Activated naive CD4-positive, alpha-beta T cell treated with anti-CD3 and anti-CD28 coated beads, Interleukin-2, amount 50 U/mL, for 24 hours (primary cell): ENCODE measurements at regions not wholly inside any gene's neighbourhood (a gene's known extent, or its start where the extent isn't known, plus 50 kb on each side); places are given as distances from the start of the nearest gene placed in this dataset.
"Not testable (repeated sequence)": the region's sequence is repeated elsewhere in the genome, so short reads cannot be mapped to it uniquely, and the experiment has no call there.

Source experiments
- H3K27ac Mint-ChIP-seq: one replicate; pipeline ENCODE4 v1.8.0; 2021; ENCODE audit warnings: mild to moderate bottlenecking, mixed read lengths
- H3K27me3 Mint-ChIP-seq: one replicate; pipeline ENCODE4 v1.8.0; 2021; ENCODE audit warnings: mixed read lengths
- H3K36me3 Mint-ChIP-seq: one replicate; pipeline ENCODE4 v1.8.0; 2021; ENCODE audit warnings: mixed read lengths
- H3K4me1 Mint-ChIP-seq: one replicate; pipeline ENCODE4 v1.8.0; 2021; ENCODE audit warnings: mixed read lengths
- H3K4me3 Mint-ChIP-seq: one replicate; pipeline ENCODE4 v1.8.0; 2021; ENCODE audit warnings: mild to moderate bottlenecking, mixed read lengths
- H3K9me3 Mint-ChIP-seq: one replicate; pipeline ENCODE4 v1.8.0; 2021; ENCODE audit warnings: mixed read lengths

- not testable (repeated sequence) for H3K9me3 Mint-ChIP-seq, H3K4me1 Mint-ChIP-seq, H3K4me3 Mint-ChIP-seq, H3K27ac Mint-ChIP-seq, H3K36me3 Mint-ChIP-seq
- peaks cover 15% of the 10 kb centered on the region for H3K27me3 Mint-ChIP-seq
These were observed 104.7 kb upstream of the EPB41L4A start for GRCh38 chr5:112523674-112524263.

GRCh38 chr5:112525217-112525616 lies 106.1 kb upstream of the EPB41L4A start:
- H3K4me1 Mint-ChIP-seq: no peaks in the 10 kb centered on the region
- no peaks in the 10 kb centered on the region for H3K9me3 Mint-ChIP-seq
- H3K4me3 Mint-ChIP-seq: no peak overlapping the region
- H3K36me3 Mint-ChIP-seq: no peaks in the 10 kb centered on the region
- H3K27me3 Mint-ChIP-seq: peaks cover 11% of the 10 kb centered on the region
- no peak overlapping the region for H3K27ac Mint-ChIP-seq

- Mint-ChIP-seq H3K27ac (no peak overlapping the region), H3K9me3 (no peaks in the 10 kb centered on the region), H3K4me3 (no peak overlapping the region), H3K27me3 (peaks cover 2% of the 10 kb centered on the region), H3K4me1 (peaks cover 10% of the 10 kb centered on the region), H3K36me3 (no peaks in the 10 kb centered on the region)
These were observed 109.9 kb upstream of the EPB41L4A start for GRCh38 chr5:112528928-112529327.

GRCh38 chr5:112529525-112529924 lies 110.4 kb upstream of the EPB41L4A start:
- Mint-ChIP-seq H3K4me3 (no peak overlapping the region), H3K36me3 (no peaks in the 10 kb centered on the region), H3K9me3 (no peaks in the 10 kb centered on the region), H3K27ac (no peak overlapping the region), H3K4me1 (peaks cover 10% of the 10 kb centered on the region), H3K27me3 (peaks cover 2% of the 10 kb centered on the region)

- Mint-ChIP-seq H3K27me3 (no peaks in the 10 kb centered on the region), H3K4me1 (peaks cover 10% of the 10 kb centered on the region), H3K4me3 (no peak overlapping the region), H3K9me3 (no peaks in the 10 kb centered on the region), H3K27ac (no peak overlapping the region), H3K36me3 (no peaks in the 10 kb centered on the region)
These were observed 113.7 kb upstream of the EPB41L4A start for GRCh38 chr5:112532654-112533360.

- Mint-ChIP-seq H3K36me3 (no peaks in the 10 kb centered on the region), H3K4me3 (no peak overlapping the region), H3K27me3 (peaks cover 2% of the 10 kb centered on the region), H3K27ac (no peak overlapping the region), H3K4me1 (peaks cover 10% of the 10 kb centered on the region), H3K9me3 (no peaks in the 10 kb centered on the region)
These were observed 114.3 kb upstream of the EPB41L4A start for GRCh38 chr5:112533362-112533761.

GRCh38 chr5:112534067-112534583 lies 115.0 kb upstream of the EPB41L4A start:
- H3K27ac Mint-ChIP-seq: no peak overlapping the region

GRCh38 chr5:112534611-112535255 lies 115.7 kb upstream of the EPB41L4A start:
- no peak overlapping the region for H3K27ac Mint-ChIP-seq
- no peaks in the 10 kb centered on the region for H3K36me3 Mint-ChIP-seq
- H3K4me3 Mint-ChIP-seq: no peak overlapping the region
- H3K9me3 Mint-ChIP-seq: no peaks in the 10 kb centered on the region
- H3K4me1 Mint-ChIP-seq: peaks cover 10% of the 10 kb centered on the region
- H3K27me3 Mint-ChIP-seq: peaks cover 2% of the 10 kb centered on the region

More at GRCh38 chr5:112534067-112534583, 115.0 kb upstream of the EPB41L4A start:
- H3K36me3 Mint-ChIP-seq: no peaks in the 10 kb centered on the region
- peaks cover 2% of the 10 kb centered on the region for H3K27me3 Mint-ChIP-seq
- peaks cover 10% of the 10 kb centered on the region for H3K4me1 Mint-ChIP-seq
- no peak overlapping the region for H3K4me3 Mint-ChIP-seq
- no peaks in the 10 kb centered on the region for H3K9me3 Mint-ChIP-seq

- Mint-ChIP-seq H3K27me3 (peaks cover 2% of the 10 kb centered on the region), H3K36me3 (no peaks in the 10 kb centered on the region), H3K9me3 (no peaks in the 10 kb centered on the region), H3K4me1 (peaks cover 10% of the 10 kb centered on the region), H3K27ac (no peak overlapping the region), H3K4me3 (no peak overlapping the region)
These were observed 116.3 kb upstream of the EPB41L4A start for GRCh38 chr5:112535356-112535755.

GRCh38 chr5:112544558-112544957 lies 125.5 kb upstream of the EPB41L4A start:
- H3K4me1 Mint-ChIP-seq, H3K27me3 Mint-ChIP-seq, H3K36me3 Mint-ChIP-seq, H3K9me3 Mint-ChIP-seq, H3K4me3 Mint-ChIP-seq, H3K27ac Mint-ChIP-seq: not testable (repeated sequence)

- no peaks in the 10 kb centered on the region for H3K36me3 Mint-ChIP-seq
- no peak overlapping the region for H3K4me3 Mint-ChIP-seq
- no peaks in the 10 kb centered on the region for H3K27me3 Mint-ChIP-seq
- H3K4me1 Mint-ChIP-seq: no peaks in the 10 kb centered on the region
- no peak overlapping the region for H3K27ac Mint-ChIP-seq
- no peaks in the 10 kb centered on the region for H3K9me3 Mint-ChIP-seq
These were observed 128.0 kb upstream of the EPB41L4A start for GRCh38 chr5:112546946-112547592.

- Mint-ChIP-seq H3K4me3 (no peak overlapping the region), H3K4me1 (no peaks in the 10 kb centered on the region)
These were observed 129.3 kb upstream of the EPB41L4A start for GRCh38 chr5:112548246-112548881.

GRCh38 chr5:112549127-112549526 lies 130.1 kb upstream of the EPB41L4A start:
- H3K9me3 Mint-ChIP-seq: no peaks in the 10 kb centered on the region
- no peaks in the 10 kb centered on the region for H3K4me1 Mint-ChIP-seq
- no peaks in the 10 kb centered on the region for H3K36me3 Mint-ChIP-seq
- no peaks in the 10 kb centered on the region for H3K27me3 Mint-ChIP-seq
- no peak overlapping the region for H3K4me3 Mint-ChIP-seq
- H3K27ac Mint-ChIP-seq: no peak overlapping the region

More at GRCh38 chr5:112548246-112548881, 129.3 kb upstream of the EPB41L4A start:
- H3K9me3 Mint-ChIP-seq: no peaks in the 10 kb centered on the region
- H3K27ac Mint-ChIP-seq: no peak overlapping the region
- no peaks in the 10 kb centered on the region for H3K36me3 Mint-ChIP-seq
- no peaks in the 10 kb centered on the region for H3K27me3 Mint-ChIP-seq

GRCh38 chr5:112549605-112550166 lies 130.6 kb upstream of the EPB41L4A start:
- no peak overlapping the region for H3K4me3 Mint-ChIP-seq
- no peak overlapping the region for H3K27ac Mint-ChIP-seq
- H3K4me1 Mint-ChIP-seq: no peaks in the 10 kb centered on the region
- H3K36me3 Mint-ChIP-seq: no peaks in the 10 kb centered on the region
- H3K27me3 Mint-ChIP-seq: no peaks in the 10 kb centered on the region
- H3K9me3 Mint-ChIP-seq: no peaks in the 10 kb centered on the region

- Mint-ChIP-seq H3K27ac (no peak overlapping the region), H3K36me3 (no peaks in the 10 kb centered on the region), H3K4me1 (no peaks in the 10 kb centered on the region), H3K27me3 (no peaks in the 10 kb centered on the region), H3K4me3 (no peak overlapping the region), H3K9me3 (no peaks in the 10 kb centered on the region)
These were observed 132.4 kb upstream of the EPB41L4A start for GRCh38 chr5:112551419-112552032.
